HG03103 (cell line): ENCODE measurements at regions not wholly inside any gene's neighbourhood (a gene's known extent, or its start where the extent isn't known, plus 50 kb on each side); places are given as distances from the start of the nearest gene placed in this dataset.

ENCODE experiments used
- ATAC-seq: cut with Tn5 transposase; IDR thresholded peaks from one replicate; pipeline ENCODE4 v1.9.1; 2021; ENCODE audit warnings: low read depth; ENCODE audit not compliant: unreplicated experiment

- no peak for ATAC-seq
These were observed 96.3 kb upstream of the ROBO1 start for GRCh38 chr3:79864077-79864476.

GRCh38 chr3:79848876-79849275 is 81.1 kb upstream of the ROBO1 start:
- ATAC-seq: no peak

- ATAC-seq: no peak
These were observed 80.1 kb upstream of the ROBO1 start for GRCh38 chr3:79847928-79848327.

- no peak for ATAC-seq
These were observed 78.5 kb upstream of the ROBO1 start for GRCh38 chr3:79846148-79846933.

GRCh38 chr3:79845546-79845945 is 77.7 kb upstream of the ROBO1 start:
- ATAC-seq: no peak

- no peak for ATAC-seq
These were observed 76.4 kb upstream of the ROBO1 start for GRCh38 chr3:79844176-79844575.

- ATAC-seq: no peak
These were observed 75.4 kb upstream of the ROBO1 start for GRCh38 chr3:79843180-79843579.

- no peak for ATAC-seq
These were observed 67.9 kb upstream of the ROBO1 start for GRCh38 chr3:79835701-79836100.

- no peak for ATAC-seq
These were observed 56.4 kb upstream of the ROBO1 start for GRCh38 chr3:79824166-79824565.

- ATAC-seq: no peak
These were observed 54.3 kb upstream of the ROBO1 start for GRCh38 chr3:79822076-79822475.

- ATAC-seq: no peak
These were observed 52.3 kb upstream of the ROBO1 start for GRCh38 chr3:79820089-79820488.

- ATAC-seq: no peak
These were observed 50.2 kb upstream of the ROBO1 start for GRCh38 chr3:79818015-79818414.
